Mesenteric fat pad (tissue), 1 donor: ENCODE measurements at regions not wholly inside any gene's neighbourhood (a gene's known extent, or its start where the extent isn't known, plus 50 kb on each side); places are given as distances from the start of the nearest gene placed in this dataset.
"Not testable (repeated sequence)": the region's sequence is repeated elsewhere in the genome, so short reads cannot be mapped to it uniquely, and the experiment has no call there.

Source experiments
- DNase-seq: peaks from one replicate; pipeline ENCODE4 v3.0.0-alpha.2; 2020; ENCODE audit warnings: low spot score
- donor health status: DM: yes; HTN: yes; CAD: no.

DNA sequence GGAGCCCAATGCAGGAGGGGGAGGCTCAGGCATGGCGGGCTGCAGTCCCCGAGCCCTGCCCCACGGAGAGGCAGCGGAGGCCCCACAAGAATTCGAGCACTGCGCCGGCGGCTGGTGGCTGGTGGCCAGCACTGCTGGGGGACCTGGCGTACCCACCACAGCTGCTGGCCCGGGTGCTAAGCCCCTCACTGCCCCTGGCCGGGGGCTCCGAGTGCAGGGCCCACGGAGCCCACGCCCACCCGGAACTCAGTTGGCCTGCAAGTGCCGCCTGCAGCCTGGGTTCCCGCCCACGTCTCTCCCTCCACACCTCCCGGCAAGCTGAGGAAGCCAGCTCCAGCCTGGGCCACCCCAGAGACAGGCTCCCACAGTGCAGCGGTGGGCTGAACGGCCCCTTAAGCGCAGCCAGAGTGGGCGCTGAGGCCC is 780.3 kb downstream of the DTWD2 start:
- DNase-seq: no peak

DNA sequence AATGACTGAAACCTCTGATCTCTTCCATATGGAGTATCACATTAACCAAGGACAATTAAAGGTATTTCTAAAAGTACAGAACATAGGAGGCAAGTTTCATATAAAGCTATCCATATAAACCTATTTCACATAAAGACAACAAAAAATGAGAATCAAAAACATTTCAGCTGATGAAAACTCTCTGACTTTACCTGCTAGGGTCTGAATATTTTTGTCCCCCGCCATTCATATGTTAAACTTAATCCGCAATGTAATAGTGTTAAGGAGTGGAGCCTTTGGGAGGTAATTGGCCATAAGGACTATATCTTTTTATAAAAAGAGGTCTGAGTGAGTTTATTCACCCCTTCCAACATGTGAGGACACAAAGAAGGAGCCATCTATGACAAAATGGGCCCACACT is 788.5 kb downstream of the DTWD2 start:
- no peak for DNase-seq

DNA sequence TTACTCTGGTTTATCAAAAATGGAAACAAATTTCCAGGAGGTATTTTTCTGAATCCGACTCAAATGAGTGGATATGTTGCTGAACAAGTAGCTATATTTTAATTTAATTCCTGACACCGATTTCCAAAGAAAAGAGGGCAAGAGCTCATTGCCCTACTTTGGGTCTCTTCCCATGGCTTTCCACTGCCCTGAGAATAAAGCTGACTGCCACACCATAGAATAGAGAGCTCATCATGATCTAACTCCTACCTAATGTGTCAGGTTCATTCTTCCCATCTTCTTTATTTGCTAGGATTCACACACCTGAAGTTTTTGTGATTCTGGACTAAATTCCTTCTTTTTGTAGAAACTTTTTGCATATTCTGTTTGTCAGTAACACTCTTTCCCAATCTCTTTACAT is 792.1 kb downstream of the DTWD2 start:
- DNase-seq: no peak

DNA sequence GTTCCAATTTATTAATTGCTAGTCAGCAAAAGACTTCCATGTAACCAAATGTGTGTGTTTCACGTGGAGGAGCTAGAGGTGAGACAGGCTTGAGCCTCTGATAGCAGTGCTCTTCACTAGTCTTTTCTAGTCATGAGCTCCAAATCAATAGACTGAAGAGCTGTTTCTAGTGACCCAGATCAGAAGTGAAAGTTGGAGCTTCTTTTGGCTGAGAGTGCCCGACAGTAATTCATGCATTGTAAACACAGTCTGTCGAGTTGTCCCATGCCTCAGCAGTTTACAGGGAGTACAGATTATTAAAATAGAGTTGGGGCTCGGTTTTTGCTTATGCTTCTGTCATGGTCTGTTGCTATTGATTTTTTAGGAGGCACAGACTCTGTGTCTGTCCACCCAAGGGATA is 793.1 kb downstream of the DTWD2 start:
- DNase-seq: no peak

DNA sequence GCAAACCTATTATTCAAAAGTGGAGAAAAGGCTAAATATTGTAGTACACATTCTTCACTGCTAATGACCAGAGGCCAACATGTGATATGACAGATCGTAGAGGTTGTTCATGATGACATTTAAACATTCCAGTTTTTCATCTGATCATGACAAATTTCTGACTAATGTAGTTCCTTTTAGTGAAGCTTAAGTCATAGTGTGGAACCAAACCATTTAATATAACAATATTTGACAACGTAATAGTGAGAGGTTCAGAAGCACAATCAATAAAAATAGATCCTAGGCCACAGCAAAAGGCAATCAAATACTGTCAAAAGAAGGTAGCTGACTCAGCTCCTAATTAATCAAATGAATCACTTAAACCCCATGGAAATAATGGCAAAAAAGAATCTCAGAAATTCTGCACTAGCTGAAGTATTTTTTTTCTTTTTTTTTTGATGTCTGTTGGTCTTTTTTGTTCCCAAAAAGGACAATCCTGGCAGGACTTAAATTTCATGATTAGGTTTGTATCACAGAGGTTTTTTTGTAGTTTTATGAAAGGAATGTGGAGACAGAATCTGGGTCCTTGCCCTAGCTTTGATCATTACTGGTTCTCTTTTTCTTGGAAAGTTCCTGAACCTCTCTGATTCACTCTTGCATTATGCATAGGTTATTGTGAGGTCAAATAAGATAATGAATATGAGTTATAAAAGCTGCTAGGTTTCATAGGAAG is 795.0 kb downstream of the DTWD2 start:
- DNase-seq: no peak

DNA sequence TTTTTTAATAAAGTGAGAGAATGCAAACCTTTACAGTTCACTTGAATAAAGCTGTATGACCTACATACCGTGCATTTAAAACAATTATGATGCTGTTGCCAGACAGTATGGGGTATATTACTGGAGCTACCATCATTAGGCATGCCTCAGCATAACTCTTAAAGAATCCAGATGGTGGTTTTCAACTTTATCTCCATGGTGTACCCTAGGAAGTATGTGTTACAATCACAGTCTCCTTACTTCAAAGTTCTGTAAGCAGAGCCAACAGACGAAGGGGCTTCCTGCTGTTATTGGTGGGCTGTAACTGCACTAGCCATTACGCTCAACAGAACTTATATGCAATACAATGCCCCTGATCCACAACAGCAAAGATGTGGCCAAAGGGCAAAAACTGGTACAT is 803.3 kb downstream of the DTWD2 start:
- no peak for DNase-seq

DNA sequence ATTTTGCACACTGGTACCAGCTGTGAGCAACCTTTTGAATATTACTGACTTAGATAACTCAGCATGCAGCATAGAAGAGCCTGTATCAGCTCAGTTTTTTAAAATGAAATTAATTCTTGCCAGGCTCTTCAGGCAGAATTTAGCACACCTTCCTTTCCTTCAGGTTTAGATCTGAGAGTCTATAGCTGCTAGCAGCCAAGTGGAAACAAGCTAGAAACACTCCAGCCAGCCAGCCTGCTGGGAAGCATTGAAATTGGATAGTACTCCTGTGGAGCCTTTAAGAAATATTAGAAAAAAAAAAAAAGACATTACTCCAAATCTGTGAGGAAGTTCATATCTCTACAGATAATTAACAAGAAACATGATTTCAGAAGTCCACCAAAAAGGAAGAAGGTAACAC is 812.2 kb downstream of the DTWD2 start:
- no peak for DNase-seq

DNA sequence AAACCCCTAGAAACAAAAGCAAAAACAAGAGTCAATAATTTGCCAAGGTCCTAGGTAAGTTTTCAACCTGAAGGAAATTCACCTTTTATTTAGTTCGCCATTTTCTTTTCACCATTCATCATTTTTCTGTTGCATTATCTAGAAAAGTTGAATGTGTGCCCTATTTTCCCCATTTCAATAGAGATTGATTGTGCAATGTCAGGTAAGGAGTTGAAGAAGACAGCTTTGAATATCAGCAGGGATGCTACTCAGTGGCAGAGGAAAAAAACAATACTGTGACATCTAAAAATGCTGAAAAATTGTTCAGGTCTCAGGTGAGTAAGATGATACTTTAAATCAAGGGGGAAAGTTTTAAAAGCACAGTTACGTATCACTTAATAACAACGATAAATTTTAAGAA is 813.7 kb downstream of the DTWD2 start:
- DNase-seq: no peak

DNA sequence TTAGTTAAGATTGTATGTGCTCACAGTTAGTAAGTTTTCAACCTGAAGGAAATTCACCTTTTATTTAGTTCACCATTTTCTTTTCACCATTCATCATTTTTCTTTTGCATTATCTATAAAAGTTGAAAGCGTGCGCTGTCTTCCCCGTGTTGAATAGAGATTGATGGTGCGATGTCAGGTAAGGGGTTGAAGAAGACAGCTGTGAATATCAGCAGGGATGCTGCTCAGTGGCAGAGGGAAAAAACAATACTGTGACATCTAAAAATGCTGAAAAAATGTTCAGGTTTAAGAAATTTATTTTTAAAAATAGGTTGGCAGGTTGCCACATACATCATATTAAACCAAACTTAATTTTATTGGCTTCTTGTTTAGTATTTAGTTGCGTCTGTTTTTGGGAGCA is 815.0 kb downstream of the DTWD2 start:
- no peak for DNase-seq

DNA sequence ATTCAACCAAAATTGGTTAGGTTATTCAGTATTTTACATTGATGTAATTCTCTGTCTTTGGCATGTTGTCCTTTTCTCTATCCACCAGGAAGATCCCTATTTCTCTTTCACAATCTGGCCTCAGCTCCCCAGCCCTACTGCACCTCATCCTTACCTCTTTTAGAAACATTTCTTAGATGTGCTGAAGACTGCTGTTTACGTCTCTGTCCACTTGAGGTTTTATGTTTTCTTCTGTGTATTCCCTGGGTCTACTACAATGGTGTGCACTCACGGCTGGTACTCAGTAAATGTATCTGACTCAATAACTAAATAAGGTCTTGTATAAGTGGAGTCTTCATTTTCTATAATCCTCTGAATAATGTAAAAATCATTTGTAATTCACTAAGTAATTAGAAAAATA is 822.7 kb downstream of the DTWD2 start:
- DNase-seq: no peak

DNA sequence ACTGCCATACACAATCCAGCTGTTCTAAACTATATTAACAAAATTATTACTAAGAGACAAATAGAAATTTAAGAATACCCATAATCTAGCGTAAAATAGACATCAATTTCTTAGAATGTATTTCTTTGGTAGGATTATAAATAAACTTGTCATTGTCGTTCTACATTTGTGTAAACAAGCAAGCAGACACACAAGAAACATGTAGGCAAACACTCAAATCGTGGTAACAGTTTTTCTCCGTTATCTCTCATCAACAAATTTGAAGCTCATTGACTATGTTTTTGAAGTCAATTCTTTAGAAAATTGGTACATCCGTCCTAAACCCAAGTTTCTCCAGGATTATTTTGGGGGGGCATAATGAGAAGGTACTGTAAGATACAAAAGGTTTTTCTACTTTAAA is 832.2 kb downstream of the DTWD2 start:
- DNase-seq: no peak

DNA sequence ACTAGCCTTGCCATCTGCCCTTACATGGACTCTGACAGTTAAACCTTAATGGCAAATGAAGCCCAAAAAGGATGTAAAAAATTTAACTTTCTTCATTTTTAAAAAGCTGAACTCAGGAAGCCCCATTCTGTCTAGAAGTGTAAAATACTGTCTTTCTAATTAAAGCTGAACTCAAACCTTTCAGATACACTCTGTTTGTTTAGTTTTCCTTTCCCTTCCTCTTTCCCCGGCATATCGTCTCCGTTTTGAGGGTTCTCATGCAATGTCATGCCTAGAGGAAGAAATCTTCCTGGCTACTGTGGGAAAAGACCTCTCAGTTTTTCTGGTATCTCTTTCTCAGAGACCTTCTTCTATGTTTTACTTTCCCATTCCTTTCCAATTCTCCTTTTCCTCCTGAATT is 841.5 kb downstream of the DTWD2 start:
- no peak for DNase-seq

DNA sequence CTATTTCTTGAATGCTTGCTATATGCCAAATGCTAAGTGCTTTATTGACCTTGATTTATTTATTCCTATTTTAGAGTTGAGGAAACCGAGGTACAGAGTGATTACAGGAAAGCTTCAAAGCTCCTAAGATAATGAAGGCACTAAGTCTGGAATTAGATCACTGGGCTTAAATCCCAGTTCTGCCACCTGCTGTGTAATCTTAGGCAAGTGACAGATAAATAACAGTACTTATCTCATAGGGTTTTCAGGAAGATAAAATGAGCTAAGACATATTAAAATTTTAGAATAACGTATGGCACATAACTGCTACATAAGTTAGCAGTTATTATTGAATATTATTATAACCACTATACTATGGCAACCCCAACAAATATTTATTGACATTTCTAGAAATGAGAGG is 843.8 kb downstream of the DTWD2 start:
- no peak for DNase-seq

DNA sequence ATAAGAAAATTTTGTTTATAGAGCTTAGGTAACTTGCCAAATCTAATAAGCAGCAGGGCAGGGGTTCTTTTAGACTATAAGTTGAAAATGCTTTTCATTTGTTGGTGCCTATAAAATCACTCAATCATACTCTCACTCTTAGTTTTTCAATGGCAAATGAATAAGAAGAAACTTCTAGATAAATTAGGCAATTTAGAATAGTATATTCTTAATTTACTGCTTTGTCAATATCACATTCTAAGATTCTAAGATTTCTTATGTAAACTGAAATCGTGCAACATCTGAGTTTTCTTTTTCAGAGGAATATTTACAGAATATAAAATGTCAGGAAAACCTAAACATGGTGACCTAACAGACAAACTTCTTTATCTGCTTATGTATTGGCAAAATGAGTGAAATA is 849.0 kb downstream of the DTWD2 start:
- no peak for DNase-seq

DNA sequence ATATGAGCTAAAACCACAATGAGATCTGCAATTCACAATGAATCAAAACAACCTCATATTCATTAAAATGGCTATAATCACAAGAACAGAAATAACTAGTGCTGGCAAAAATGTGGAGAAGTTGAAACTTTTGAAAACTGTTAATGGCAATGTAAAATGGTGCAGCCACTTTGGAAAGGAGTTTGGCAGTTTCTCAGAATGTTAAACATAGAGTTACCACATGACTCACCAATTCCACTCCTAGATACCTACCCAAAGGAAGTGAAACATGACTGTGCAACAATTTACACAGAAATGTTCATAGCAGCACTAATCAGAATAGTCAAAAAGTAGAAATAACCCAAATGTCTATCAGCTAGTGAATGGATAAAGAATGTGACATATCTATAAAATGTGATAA is 862.2 kb downstream of the DTWD2 start:
- no peak for DNase-seq

DNA sequence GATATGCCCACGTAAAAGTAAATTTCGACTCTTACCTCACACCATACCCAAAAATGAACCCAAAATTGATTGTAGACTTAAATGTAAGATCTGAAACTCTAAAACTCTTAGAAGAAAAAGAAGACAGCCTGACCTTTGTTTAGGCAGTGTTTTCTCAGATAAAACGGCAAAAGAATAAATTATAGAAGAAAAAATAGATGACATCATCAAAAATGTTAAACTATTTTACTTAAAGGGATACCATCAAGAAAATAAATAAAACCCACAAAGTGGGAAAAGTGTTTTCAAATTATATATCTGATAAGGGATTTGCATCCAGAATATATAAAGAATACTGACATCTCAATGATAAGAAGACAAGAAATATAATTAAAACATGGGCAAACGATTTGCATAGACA is 862.7 kb downstream of the DTWD2 start:
- DNase-seq: no peak

DNA sequence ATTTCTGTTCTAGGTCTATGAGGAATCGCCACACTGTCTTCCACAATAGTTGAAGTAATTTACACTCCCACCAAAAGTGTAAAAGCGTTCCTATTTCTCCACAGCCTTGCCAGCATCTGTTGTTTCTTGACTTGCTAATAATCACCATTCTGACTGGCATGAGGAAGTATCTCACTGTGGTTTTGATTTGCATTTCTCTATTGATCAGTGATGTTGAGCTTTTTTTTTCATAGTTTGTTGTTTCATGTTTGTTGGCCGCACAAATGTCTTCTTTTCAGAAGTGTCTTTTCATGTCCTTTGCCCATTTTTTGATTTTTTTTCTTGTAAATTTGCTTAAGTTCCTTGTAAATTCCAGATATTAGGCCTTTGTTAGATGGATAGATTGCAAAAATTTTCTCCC is 867.1 kb downstream of the DTWD2 start:
- no peak for DNase-seq

DNA sequence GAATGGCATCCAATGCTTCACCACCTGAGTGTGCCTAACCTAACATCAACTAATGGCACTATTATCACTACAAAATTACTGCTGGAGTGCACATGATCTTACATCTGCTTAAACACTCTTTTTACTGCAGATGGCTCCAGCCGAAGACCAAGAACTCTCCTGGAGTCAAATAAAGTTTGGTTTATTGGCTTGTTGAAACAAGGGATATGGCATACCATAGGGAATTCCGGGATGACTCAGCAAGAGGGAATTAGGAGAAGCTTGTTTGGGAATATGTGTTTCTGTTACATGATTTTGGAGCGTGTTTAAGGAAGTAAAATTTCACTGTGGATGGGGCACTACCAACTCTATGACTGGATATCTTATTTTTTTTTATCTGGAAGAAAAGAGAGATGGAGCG is 872.6 kb downstream of the DTWD2 start:
- no peak for DNase-seq

DNA sequence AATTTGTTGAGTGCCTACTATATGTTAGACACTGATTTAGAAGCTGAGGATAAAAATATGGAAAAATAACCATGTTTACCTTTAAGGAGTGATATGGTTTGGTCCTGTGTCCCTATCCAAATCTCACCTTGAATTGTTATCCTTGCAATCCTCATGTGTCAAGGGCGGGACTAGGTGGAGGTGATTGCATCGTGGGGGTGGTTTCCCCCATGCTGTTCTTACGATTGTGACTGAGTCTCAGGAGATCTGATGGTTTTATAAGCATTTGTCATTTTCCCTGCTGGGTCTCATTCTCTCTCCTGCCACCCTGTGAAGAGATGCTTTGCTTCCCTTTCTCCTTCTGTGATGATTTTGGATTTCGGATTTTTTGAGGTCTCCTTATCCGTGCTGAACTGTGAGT is 876.4 kb downstream of the DTWD2 start:
- no peak for DNase-seq

DNA sequence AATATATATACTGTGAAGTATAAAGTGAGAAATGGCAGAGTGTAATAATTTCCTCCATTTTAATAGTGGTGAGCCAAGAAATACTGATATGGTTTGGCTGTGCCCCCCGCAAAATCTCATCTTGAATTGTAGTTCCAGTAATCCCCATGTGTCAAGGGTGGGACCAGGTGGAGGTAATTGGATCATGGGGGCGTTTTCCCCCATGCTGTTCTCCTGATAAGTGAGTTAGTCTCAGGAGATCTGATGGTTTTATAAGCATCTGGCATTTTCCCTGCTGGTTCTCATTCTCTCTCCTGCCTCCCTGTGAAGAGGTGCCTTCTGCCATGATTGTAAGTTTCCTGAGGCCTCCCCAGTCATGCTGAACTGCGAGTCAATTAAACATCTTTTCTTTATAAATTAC is 881.1 kb downstream of the DTWD2 start:
- not testable (repeated sequence) for DNase-seq

DNA sequence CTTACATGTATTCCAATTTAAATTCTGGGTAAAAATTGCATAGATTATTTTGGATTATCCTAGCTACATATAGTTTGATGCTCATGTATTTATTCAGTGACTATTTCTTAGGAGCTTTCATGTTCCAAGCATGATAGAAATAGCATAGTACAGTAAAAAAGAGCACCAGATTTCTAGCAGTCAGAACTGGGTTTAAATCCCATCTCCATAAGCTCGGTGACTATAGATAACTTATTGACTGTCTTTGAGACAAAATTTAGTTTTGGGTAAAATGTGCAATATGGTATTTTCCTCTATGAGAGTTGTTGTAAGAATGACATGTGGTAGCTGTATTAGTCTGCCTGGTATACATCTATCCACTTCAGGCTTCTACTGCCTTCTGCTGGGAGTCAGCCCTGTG is 889.6 kb downstream of the DTWD2 start:
- DNase-seq: no peak

DNA sequence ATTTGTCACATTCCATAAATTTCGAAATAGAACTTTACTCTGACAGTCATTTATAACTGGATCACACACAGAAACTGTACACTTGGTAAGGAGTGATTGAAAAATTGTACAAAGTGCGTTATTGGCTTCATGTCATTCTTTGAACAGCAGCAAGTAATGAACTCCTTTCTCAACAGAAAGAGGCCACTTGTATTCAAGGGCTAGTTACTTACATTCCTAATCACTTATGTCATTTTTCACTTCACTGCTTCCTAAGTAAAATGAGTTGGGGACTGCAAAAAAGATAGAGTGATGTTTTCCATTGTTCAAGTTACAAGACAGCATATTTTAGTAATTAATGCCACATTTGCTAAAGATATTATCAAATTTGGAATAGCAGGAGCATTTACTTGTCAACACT is 893.2 kb downstream of the DTWD2 start:
- no peak for DNase-seq

DNA sequence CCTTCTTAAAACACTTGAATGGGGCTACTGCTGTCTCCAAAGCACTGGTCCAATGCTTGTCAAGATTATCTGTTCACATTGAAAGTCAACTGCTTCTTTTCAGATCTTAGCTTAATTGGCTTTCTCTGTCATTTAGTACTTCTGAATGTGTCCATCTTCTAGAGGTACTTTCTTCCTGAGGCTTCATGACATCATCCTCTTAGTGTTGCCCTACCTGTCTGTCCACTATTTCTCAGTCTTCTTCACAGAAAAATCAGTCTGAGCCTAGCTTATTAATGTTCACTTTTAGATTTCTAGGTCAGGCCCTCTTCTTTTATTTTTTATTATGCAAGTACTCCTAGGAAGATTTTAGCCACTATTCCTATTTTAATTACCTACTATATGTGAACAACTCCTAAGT is 899.9 kb downstream of the DTWD2 start:
- DNase-seq: no peak

DNA sequence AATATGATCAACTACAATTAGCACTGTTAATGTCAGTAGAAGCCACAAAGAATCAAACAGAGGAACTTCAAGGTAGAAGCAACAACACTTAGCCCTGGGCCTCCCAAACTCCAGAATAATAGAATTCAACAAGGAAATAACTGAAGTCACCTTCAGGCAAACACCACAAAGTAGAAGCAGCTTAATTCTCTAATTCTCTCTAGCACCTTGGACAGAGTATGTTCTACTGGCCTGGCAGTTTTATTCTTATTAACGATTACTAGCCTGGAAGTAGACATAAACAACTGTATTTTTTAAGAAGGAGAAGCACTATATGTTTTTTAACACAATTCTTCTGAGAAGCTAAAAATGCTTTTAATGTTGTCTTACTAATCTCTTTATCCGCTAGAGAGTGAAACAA is 911.9 kb downstream of the DTWD2 start:
- DNase-seq: no peak
